B cell (primary cell): ENCODE measurements at regions not wholly inside any gene's neighbourhood (a gene's known extent, or its start where the extent isn't known, plus 50 kb on each side); places are given as distances from the start of the nearest gene placed in this dataset.

Experiments
- ATAC-seq: fragments of 200-7000 bp; cut with Tn5 transposase; one replicate; pipeline ENCODE4 v1.10.0; 2021; ENCODE audit warnings: low read depth, mild to moderate bottlenecking, moderate number of reproducible peaks, moderate library complexity
- CTCF ChIA-PET: fragments of 350-600 bp; sonication (Branson Sonifier 250); formaldehyde crosslinking; loops from one replicate; lab custom pipeline; 2021; ENCODE audit warnings: antibody characterized with exemption, inconsistent platforms; lab: Charles Lee
- POLR2A ChIA-PET: fragments of 350-600 bp; sonication (Branson Sonifier 250); formaldehyde crosslinking; loops from one replicate; lab custom pipeline; 2021; ENCODE audit warnings: antibody characterized with exemption; lab: Charles Lee
- DNase-seq: peaks from one replicate; pipeline ENCODE4 v3.0.0; 2013
- H2AFZ ChIP-seq: 2 replicates; pipeline ENCODE4 v1.6.1; 2012; ENCODE audit warnings: mild to moderate bottlenecking, low read depth, low read length; ENCODE audit not compliant: insufficient read depth, poor library complexity, severe bottlenecking
- H3K27ac ChIP-seq, 2 donors: 1 replicate in 1 of 2; 2 replicates in 1 of 2; pipeline ENCODE4 v1.5.1; 2012 to 2013; ENCODE audit warnings: low read length in 2 of 2, mild to moderate bottlenecking in 2 of 2, moderate library complexity in 1 of 2
- H3K27me3 ChIP-seq, 4 experiments: fragments of 200-600 bp in 1 of 4; sonication (generic) in 1 of 4; replicated peaks in 1 of 4; 1 replicate in 2 of 4; 2 replicates in 2 of 4; pipeline versions ENCODE4 v1.6.1 to v1.7.0; 2013 to 2016; ENCODE audit warnings: low read length in 3 of 4, mild to moderate bottlenecking in 2 of 4, mixed read lengths in 1 of 4, moderate library complexity in 1 of 4; ENCODE audit not compliant: insufficient read depth in 4 of 4, control insufficient read depth in 3 of 4; ENCODE audit errors: control extremely low read depth in 1 of 4
- H3K36me3 ChIP-seq, 2 experiments: replicated peaks in 1 of 2; 1 replicate in 1 of 2; 2 replicates in 1 of 2; pipeline versions ENCODE4 v1.6.1 to v1.7.1; 2013; ENCODE audit warnings: low read length in 1 of 2; ENCODE audit not compliant: insufficient read depth in 2 of 2, control insufficient read depth in 1 of 2; ENCODE audit errors: control extremely low read depth in 1 of 2, extremely low read depth in 1 of 2
- H3K4me1 ChIP-seq, 2 donors: fragments of 200-600 bp in 1 of 2; sonication (generic) in 1 of 2; 1 replicate in 1 of 2; 2 replicates in 1 of 2; pipeline versions ENCODE4 v1.5.1 to v1.6.1; 2013 to 2017; ENCODE audit warnings: low read length in 2 of 2; ENCODE audit not compliant: control insufficient read depth in 2 of 2, insufficient read depth in 2 of 2
- H3K4me2 ChIP-seq: replicated peaks from 2 replicates; pipeline ENCODE3; 2012; ENCODE audit warnings: mild to moderate bottlenecking, low read depth, low read length; ENCODE audit not compliant: poor library complexity, severe bottlenecking
- H3K4me3 ChIP-seq, 5 experiments: fragments of 200-600 bp in 1 of 5; sonication (generic) in 1 of 5; 1 replicate in 3 of 5; 2 replicates in 2 of 5; pipeline versions ENCODE4 v1.5.1 to v1.7.0; 2011 to 2016; ENCODE audit warnings: low read length in 4 of 5, mild to moderate bottlenecking in 4 of 5, low read depth in 2 of 5, control low read depth in 1 of 5, moderate library complexity in 1 of 5; ENCODE audit not compliant: insufficient read depth in 1 of 5; ENCODE audit errors: control extremely low read depth in 1 of 5, extremely low read depth in 1 of 5
- H3K79me2 ChIP-seq: fragments of 200-600 bp; sonication (generic); one replicate; pipeline ENCODE4 v1.6.0; 2016; ENCODE audit warnings: low read length; ENCODE audit not compliant: control insufficient read depth, insufficient read depth
- H3K9ac ChIP-seq: fragments of 200-600 bp; sonication (generic); 2 replicates; pipeline ENCODE4 v1.6.1; 2017; ENCODE audit warnings: mild to moderate bottlenecking, low read length, moderate library complexity
- H3K9me3 ChIP-seq, 3 donors: one replicate each; pipeline versions ENCODE4 v1.6.1 to v1.7.1; 2013; ENCODE audit warnings: low read length in 2 of 3; ENCODE audit not compliant: control insufficient read depth in 2 of 3, insufficient read depth in 1 of 3; ENCODE audit errors: control extremely low read depth in 1 of 3
- H4K20me1 ChIP-seq: 2 replicates; pipeline ENCODE4 v1.6.0; 2012; ENCODE audit warnings: mild to moderate bottlenecking, low read length; ENCODE audit not compliant: insufficient read depth, control insufficient read depth, poor library complexity, severe bottlenecking
- H3K27ac Mint-ChIP-seq: one replicate; pipeline ENCODE4 v1.8.0; 2021; ENCODE audit warnings: mixed read lengths
- H3K27me3 Mint-ChIP-seq: one replicate; pipeline ENCODE4 v1.8.0; 2021; ENCODE audit warnings: mixed read lengths
- H3K4me1 Mint-ChIP-seq: one replicate; pipeline ENCODE4 v1.8.0; 2021; ENCODE audit warnings: mixed read lengths
- H3K4me3 Mint-ChIP-seq: one replicate; pipeline ENCODE4 v1.8.0; 2021; ENCODE audit warnings: mixed read lengths
- H3K9me3 Mint-ChIP-seq: one replicate; pipeline ENCODE4 v1.8.0; 2022; ENCODE audit warnings: mixed read lengths; ENCODE audit not compliant: insufficient read depth
- CTCF ChIP-seq: fragments of 200-600 bp; IDR thresholded peaks from one replicate; pipeline ENCODE4 v1.8.0; 2022; ENCODE audit warnings: antibody characterized with exemption, mild to moderate bottlenecking
- EZH2 ChIP-seq: IDR thresholded peaks from 2 replicates; pipeline ENCODE4 v1.6.1; 2012; ENCODE audit warnings: borderline replicate concordance, low read depth, mild to moderate bottlenecking, moderate library complexity, low read length; ENCODE audit not compliant: insufficient read depth, poor library complexity, severe bottlenecking
- WGBS: methylation state at CpG from one replicate; pipeline ENCODE4 v1.1.5; 2013; ENCODE audit warnings: missing lambda C conversion rate; ENCODE audit not compliant: insufficient coverage; 5-methylcytosine and 5-hydroxymethylcytosine counted together
- intact Hi-C: fragments of 100-400 bp; cut with micrococcal nuclease; formaldehyde crosslinking; loops from one replicate; pipeline ENCODE4 v1.10.0; 2022

- Histone ChIP-seq H3K9ac (no peak overlapping the region), H2AFZ (no peak overlapping the region), H4K20me1 (no peaks in the 10 kb centered on the region), H3K4me1 (no peaks in the 10 kb centered on the region), H3K79me2 (no peaks in the 10 kb centered on the region), H3K27ac (no peak overlapping the region), H3K9me3 (no peaks in the 10 kb centered on the region), H3K4me3 (no peak overlapping the region), H3K27me3 (no peaks in the 10 kb centered on the region), H3K4me2 (no peak overlapping the region), H3K36me3 (no peaks in the 10 kb centered on the region)
- Mint-ChIP-seq H3K4me3 (no peak overlapping the region), H3K4me1 (no peaks in the 10 kb centered on the region), H3K27me3 (no peaks in the 10 kb centered on the region), H3K9me3 (no peaks in the 10 kb centered on the region), H3K27ac (no peak overlapping the region)
- intact Hi-C loops = no loop called here
- no CpG with 5 or more reads among the region's 2 CpGs for WGBS
- TF ChIP-seq CTCF = no peak
- no peak for TF ChIP-seq EZH2
- POLR2A ChIA-PET = no interaction called here
- DNase-seq = no peak
- CTCF ChIA-PET = no interaction called here
- no peak for ATAC-seq
These were observed 477.6 kb upstream of the KLHL29 start for GRCh38 chr2:22907330-22907729.

GRCh38 chr2:22912398-22912797, 472.6 kb upstream of the KLHL29 start:
- H3K9me3 ChIP-seq = no peaks in the 10 kb centered on the region
- H3K4me3 ChIP-seq = no peak overlapping the region
- no peak overlapping the region for H3K4me2 ChIP-seq
- no peaks in the 10 kb centered on the region for H3K79me2 ChIP-seq
- no peak overlapping the region for H3K9ac ChIP-seq
- H3K4me1 ChIP-seq = no peaks in the 10 kb centered on the region
- no peak overlapping the region for H3K4me3 Mint-ChIP-seq
- no peak overlapping the region for H2AFZ ChIP-seq
- CTCF ChIA-PET = no interaction called here
- no peak overlapping the region for H3K27ac Mint-ChIP-seq
- ATAC-seq (no peak), DNase-seq (no peak)
- no peaks in the 10 kb centered on the region for H3K27me3 ChIP-seq
- 93% methylated on average over 2 of the region's 3 CpGs for WGBS
- no peak overlapping the region for H3K27ac ChIP-seq
- TF ChIP-seq CTCF = no peak
- TF ChIP-seq EZH2 = no peak
- intact Hi-C loops = no loop called here
- H3K9me3 Mint-ChIP-seq = no peaks in the 10 kb centered on the region
- no peaks in the 10 kb centered on the region for H4K20me1 ChIP-seq
- POLR2A ChIA-PET = no interaction called here
- H3K36me3 ChIP-seq = no peaks in the 10 kb centered on the region
- no peaks in the 10 kb centered on the region for H3K4me1 Mint-ChIP-seq
- H3K27me3 Mint-ChIP-seq = no peaks in the 10 kb centered on the region
